Skeletal muscle cell (primary cell): ENCODE measurements at regions not wholly inside any gene's neighbourhood (a gene's known extent, or its start where the extent isn't known, plus 50 kb on each side); places are given as distances from the start of the nearest gene placed in this dataset.
"Not testable (repeated sequence)": the region's sequence is repeated elsewhere in the genome, so short reads cannot be mapped to it uniquely, and the experiment has no call there.

Experiments used
- DNase-seq: peaks from one replicate; pipeline ENCODE4 v3.0.0-alpha.2; 2010; ENCODE audit warnings: low read depth
- H3K4me3 ChIP-seq: 2 replicates; pipeline ENCODE4 v1.5.1; 2011; ENCODE audit warnings: low read depth, mild to moderate bottlenecking, control low read depth, low read length, moderate library complexity

- DNase-seq: no peak
- no peak overlapping the region for H3K4me3 ChIP-seq
Measured at GRCh38 chr2:55811048-55811447, 112.5 kb downstream of the EFEMP1 start.

DNA sequence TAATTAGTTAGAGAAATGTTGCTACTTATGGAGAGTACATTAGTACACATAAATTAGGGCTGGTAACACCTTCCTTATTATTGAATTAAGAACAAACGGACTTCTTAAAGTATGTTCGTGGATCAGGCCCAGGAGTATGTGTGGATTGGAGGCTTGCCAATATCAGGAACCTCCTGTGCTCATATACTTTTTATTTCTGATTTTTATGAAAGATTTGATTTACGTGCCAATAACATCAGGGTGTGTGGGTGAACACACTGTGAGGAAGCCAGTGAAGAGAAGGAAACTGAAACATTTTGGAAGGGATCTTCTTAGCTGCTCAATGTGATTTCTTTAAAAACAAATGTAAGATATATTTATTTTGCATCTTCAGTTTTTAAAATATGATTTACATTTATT, 113.0 kb downstream of the EFEMP1 start:
- DNase-seq: no peak
- no peak overlapping the region for H3K4me3 ChIP-seq

GRCh38 chr2:55809875-55810621, 113.5 kb downstream of the EFEMP1 start:
- peak; percentile 67 for DNase-seq

DNA sequence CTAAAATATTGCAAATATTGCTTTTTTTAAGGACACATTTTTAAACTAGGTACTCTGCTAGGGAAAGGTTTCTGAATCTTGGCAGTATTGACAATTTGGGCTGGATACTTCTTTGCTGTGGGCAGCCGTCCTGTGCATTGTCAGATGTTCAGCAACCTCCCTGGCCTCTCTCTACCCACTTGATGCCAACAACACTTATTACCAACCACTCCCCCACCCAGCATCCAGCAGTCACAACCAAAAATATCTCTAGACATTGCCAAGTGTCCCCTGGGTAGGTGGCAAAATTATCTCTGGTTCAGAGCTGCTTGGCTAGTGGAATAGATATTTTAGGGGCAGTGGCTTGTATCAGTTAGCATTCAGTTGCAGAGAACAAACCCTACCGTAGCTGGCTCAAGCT, 114.3 kb upstream of the PNPT1 start:
- no peak for DNase-seq
- H3K4me3 ChIP-seq: no peak overlapping the region

More at GRCh38 chr2:55809875-55810621, 113.5 kb downstream of the EFEMP1 start:
- no peak overlapping the region for H3K4me3 ChIP-seq

- H3K4me3 ChIP-seq: no peak overlapping the region
- DNase-seq: no peak
Measured at GRCh38 chr2:55805686-55806085, 112.0 kb upstream of the PNPT1 start.

DNA sequence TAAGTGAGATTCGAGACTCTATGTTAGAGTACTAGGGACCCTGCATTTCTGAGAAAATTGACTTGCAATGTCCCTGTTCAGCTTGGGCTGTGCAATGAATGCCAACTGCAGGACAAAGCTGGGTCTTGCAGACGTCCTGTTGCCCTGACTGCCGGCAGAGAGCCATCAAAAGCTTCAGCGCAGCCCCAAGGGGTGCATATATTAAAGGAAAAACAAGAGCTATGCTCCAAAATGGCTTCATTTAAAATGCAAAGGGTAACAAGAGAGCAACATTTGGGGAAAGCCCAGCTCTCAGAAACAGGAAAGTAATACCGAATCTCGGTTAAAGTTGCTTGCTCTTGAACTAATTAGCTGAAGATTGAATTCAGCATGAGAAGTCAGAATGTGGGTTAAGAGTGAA, 110.9 kb upstream of the PNPT1 start:
- no peak for DNase-seq
- H3K4me3 ChIP-seq: no peak overlapping the region

DNA sequence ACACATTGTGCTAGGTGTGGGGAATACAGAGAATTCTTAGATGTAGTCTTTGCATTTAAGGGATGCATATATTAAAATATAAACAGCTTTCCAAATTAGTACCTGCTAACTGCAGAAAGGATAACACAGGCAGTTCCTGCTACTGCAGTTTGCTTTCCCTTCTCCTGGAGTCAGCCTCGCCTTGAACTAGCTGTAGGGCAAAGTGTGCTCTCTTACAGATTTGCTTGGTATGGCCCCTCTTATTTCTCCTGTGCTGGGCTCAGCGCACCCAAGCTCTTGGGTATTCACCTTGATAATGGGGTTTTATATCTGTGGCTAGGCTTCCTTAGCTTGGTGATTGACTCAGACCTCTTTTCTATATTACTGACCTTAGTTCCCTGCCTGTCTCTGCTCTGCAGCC, 108.4 kb upstream of the PNPT1 start:
- H3K4me3 ChIP-seq: no peak overlapping the region
- DNase-seq: no peak

DNA sequence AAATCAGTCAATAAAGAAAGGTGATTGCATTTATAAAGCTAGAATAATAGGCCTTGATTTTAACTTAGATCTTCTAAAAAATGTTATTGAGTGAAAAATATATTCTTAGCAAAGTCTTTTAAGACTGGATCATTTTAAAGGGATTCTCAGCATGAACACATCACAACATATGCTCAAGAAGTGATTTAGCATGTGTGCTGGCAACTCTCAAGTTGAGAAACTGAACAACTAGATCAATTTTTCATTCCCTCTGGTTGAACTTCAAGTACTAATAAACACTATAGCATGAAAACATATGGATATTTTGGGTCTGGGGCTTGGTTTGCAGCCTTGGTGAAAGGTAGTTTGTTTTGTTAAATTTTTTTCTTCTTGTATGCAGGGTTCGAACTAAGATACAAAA, 107.8 kb upstream of the PNPT1 start:
- DNase-seq: no peak
- no peak overlapping the region for H3K4me3 ChIP-seq

- H3K4me3 ChIP-seq, DNase-seq: not testable (repeated sequence)
Measured at GRCh38 chr2:55799624-55800023, 106.0 kb upstream of the PNPT1 start.

DNA sequence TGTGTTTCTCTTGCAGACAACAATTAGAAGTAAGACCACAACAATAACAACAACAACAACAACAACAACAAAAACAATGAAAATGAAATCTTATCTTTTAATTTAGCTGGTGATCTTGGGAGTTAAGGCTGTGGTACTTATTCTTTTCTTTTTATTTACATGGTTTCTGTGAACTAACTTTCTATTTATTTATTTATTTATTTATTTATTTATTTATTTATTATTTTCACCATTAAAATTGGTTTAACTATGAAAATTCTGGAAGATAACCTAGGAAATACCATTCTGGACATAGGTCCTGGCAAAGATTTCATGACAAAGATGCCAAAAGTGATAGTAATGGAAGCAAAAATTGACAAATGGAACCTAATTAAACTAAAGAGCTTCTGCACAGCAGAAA, 102.5 kb upstream of the PNPT1 start:
- no peak overlapping the region for H3K4me3 ChIP-seq
- DNase-seq: no peak

- DNase-seq, H3K4me3 ChIP-seq: not testable (repeated sequence)
Measured at GRCh38 chr2:55793602-55794001, 100.0 kb upstream of the PNPT1 start.

DNA sequence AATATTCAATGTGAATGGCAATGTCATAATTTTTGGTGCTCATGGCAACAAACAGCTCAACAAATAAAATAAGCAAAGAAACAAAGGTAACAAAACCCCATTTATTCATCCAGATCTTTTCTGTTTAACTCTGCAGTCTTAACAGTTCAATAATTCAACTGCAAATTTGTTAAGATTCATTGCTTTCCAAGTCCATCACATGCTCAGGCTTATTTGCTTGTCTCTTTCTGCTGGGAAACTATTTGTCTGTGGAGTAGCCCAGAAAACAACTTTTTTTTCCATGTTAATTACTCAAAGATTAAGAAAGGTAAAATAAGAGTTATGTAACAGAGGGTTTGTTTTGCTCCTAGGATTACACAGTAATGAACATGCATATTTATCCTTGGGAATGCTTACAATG, 92.6 kb upstream of the PNPT1 start:
- DNase-seq: no peak
- H3K4me3 ChIP-seq: no peak overlapping the region

- not testable (repeated sequence) for DNase-seq
Measured at GRCh38 chr2:55783751-55784150, 90.1 kb upstream of the PNPT1 start.

GRCh38 chr2:55782528-55783173, 89.0 kb upstream of the PNPT1 start:
- H3K4me3 ChIP-seq: no peak overlapping the region
- no peak for DNase-seq

More at GRCh38 chr2:55783751-55784150, 90.1 kb upstream of the PNPT1 start:
- not testable (repeated sequence) for H3K4me3 ChIP-seq

DNA sequence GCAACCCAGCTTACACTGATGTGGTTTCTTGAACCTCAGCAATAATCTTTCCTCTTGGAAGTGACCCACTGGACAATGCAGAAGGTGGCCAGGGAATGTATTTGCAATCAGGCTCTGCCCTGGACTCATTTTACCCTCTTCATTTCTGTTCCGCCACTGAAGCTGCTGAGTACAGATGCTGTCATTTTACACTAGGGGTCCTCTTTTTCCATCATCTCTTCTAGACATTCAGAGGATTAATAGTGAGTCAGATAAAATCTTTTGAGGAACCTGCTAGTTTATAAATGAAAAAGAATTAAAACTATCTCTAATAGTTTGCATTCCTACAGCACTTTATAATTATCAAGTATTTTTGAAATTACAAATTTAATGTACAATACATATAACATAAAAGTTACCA, 87.9 kb upstream of the PNPT1 start:
- no peak for DNase-seq
- H3K4me3 ChIP-seq: no peak overlapping the region

DNA sequence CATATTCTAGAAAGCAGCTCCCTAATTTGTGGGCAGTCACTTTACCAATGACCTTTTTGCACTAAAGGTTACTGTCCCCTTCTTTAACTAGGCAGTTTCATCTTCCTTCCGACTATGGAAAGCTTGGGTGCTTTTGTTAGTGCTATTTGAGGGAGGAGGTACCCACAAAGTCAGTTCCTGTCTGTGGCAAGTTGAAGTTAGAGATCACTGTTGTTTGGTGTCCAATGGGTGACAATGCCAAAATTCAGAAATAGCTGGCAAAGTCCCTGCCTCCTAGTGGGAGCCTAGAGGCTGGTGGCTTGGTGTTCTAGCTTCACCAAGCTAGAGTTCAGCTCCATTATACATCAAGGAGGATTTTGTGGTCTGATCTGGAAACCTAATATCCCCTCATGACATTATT, 87.1 kb upstream of the PNPT1 start:
- H3K4me3 ChIP-seq: no peak overlapping the region
- DNase-seq: no peak

- H3K4me3 ChIP-seq: no peak overlapping the region
- DNase-seq: peak; percentile 25
Measured at GRCh38 chr2:55779459-55780421, 86.1 kb upstream of the PNPT1 start.

DNA sequence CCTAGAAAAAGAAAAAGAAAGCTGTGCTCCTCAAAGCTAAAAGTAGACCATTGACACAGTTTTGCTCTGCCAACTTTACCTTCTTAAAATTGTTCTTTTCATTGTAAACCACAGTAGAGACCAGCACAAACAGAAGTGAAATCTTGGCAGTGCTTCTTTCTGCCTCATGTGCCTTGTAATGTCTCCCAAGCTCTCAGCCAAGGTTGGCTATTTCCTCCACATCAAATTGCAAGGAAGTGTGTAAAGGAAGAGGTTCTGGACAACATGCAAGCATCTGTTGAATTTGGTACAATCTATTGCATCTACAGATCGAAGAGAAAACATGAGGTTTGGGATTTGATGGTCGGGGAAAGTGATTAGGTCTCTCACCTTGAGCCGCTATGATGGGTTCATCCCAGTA, 83.3 kb upstream of the PNPT1 start:
- no peak for DNase-seq
- H3K4me3 ChIP-seq: no peak overlapping the region

DNA sequence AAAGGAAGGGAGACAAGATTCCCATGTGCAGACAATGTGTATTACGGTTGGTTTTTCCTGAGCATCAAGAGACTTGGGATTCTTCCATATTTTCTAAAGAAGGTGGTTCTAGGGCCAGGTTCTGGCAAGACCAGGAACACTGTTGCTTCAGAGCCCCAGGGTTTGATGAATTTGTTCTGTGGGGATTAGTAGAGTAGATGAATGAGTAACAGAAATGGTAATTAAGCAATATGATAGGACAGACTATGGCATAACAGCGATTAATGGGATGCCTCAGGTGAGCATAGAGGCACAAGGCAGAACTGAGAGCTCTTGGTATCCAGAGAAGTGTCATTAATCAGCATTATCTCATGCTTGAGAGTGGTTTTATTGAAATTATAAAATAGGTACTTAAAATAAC, 82.8 kb upstream of the PNPT1 start:
- DNase-seq: no peak

DNA sequence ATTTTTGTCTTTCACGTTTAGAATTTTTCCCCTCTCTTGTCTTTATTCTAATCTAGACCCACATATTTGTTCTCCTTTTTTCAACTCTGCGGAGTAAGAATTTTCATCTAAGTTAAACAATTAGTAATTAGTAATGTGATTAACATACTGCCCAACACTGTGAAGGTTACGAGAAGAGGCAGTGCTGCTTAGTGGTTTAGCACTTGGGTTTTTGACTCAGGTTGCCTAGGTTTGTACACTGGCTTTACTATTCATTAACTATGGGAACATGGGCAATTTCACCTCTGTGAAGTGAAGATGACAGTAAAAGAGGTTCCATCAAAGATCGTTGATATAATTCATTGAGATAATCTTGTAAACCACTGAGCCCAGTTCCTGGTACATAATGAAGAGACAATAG, 82.2 kb upstream of the PNPT1 start:
- no peak overlapping the region for H3K4me3 ChIP-seq
- DNase-seq: no peak

More for the DNA sequence above, 82.8 kb upstream of the PNPT1 start:
- H3K4me3 ChIP-seq: no peak overlapping the region
